Liver (tissue), 8 donors: ENCODE measurements at regions not wholly inside any gene's neighbourhood (a gene's known extent, or its start where the extent isn't known, plus 50 kb on each side); places are given as distances from the start of the nearest gene placed in this dataset.

Source experiments
- DNase-seq: peaks from one replicate; pipeline ENCODE4 v3.0.0-alpha.2; 2017; ENCODE audit warnings: low spot score
- H3K27ac ChIP-seq, 2 donors: one replicate each; pipeline ENCODE4 v1.7.0; 2013; ENCODE audit warnings: inconsistent platforms in 2 of 2, low read length in 2 of 2, control low read depth in 1 of 2, low read depth in 1 of 2, mild to moderate bottlenecking in 1 of 2
- H3K27me3 ChIP-seq, 4 donors: one replicate each; pipeline versions ENCODE4 v1.6.1 to v1.7.0; 2013; ENCODE audit warnings: low read length in 3 of 4, inconsistent platforms in 1 of 4, mild to moderate bottlenecking in 1 of 4, moderate library complexity in 1 of 4; ENCODE audit not compliant: control insufficient read depth in 4 of 4, insufficient read depth in 4 of 4
- H3K36me3 ChIP-seq, 4 donors: one replicate each; pipeline versions ENCODE4 v1.6.1 to v1.7.0; 2013; ENCODE audit warnings: low read length in 3 of 4, mild to moderate bottlenecking in 3 of 4, low read depth in 1 of 4, moderate library complexity in 1 of 4; ENCODE audit not compliant: control insufficient read depth in 4 of 4, insufficient read depth in 3 of 4
- H3K4me1 ChIP-seq, 4 donors: one replicate each; pipeline versions ENCODE4 v1.6.1 to v1.7.0; 2013; ENCODE audit warnings: low read length in 3 of 4, mild to moderate bottlenecking in 3 of 4, moderate library complexity in 1 of 4; ENCODE audit not compliant: control insufficient read depth in 4 of 4, insufficient read depth in 4 of 4
- H3K4me3 ChIP-seq, 3 donors: one replicate each; pipeline versions ENCODE4 v1.6.1 to v1.7.0; 2013; ENCODE audit warnings: low read length in 3 of 3, control low read depth in 1 of 3, low read depth in 1 of 3, mild to moderate bottlenecking in 1 of 3
- H3K9ac ChIP-seq, 2 donors: one replicate each; pipeline ENCODE4 v1.7.0; 2013; ENCODE audit warnings: low read length in 2 of 2, mild to moderate bottlenecking in 2 of 2, moderate library complexity in 2 of 2, control low read depth in 1 of 2, low read depth in 1 of 2
- H3K9me3 ChIP-seq, 4 donors: one replicate each; pipeline versions ENCODE4 v1.6.1 to v1.7.0; 2013; ENCODE audit warnings: low read length in 3 of 4; ENCODE audit not compliant: control insufficient read depth in 4 of 4
- CTCF ChIP-seq: fragments of 150-350 bp; IDR thresholded peaks from 2 replicates; pipeline ENCODE4 v1.5.1; 2017; ENCODE audit warnings: improper control_type of control experiment, low read depth, low read length; ENCODE audit not compliant: missing input control
- EGR1 ChIP-seq, 2 donors: IDR thresholded peaks; 2 replicates each; pipeline ENCODE4 v1.6.1; 2016 to 2018; ENCODE audit warnings: antibody characterized with exemption in 2 of 2, low read depth in 2 of 2
- FOXA1 ChIP-seq: IDR thresholded peaks from 2 replicates; pipeline ENCODE4 v1.6.1; 2016; ENCODE audit warnings: antibody characterized with exemption
- FOXA2 ChIP-seq: IDR thresholded peaks from 2 replicates; pipeline ENCODE4 v1.6.1; 2016; ENCODE audit warnings: antibody characterized with exemption
- GABPA ChIP-seq, 2 donors: IDR thresholded peaks in 1 of 2; conservative IDR thresholded peaks in 1 of 2; 2 replicates each; pipeline ENCODE4 v1.6.1; 2016; ENCODE audit warnings: antibody characterized with exemption in 2 of 2, mild to moderate bottlenecking in 1 of 2, moderate library complexity in 1 of 2
- HNF4A ChIP-seq, 2 donors: conservative IDR thresholded peaks; 2 replicates each; pipeline ENCODE4 v1.6.1; 2016; ENCODE audit warnings: antibody characterized with exemption in 2 of 2, mild to moderate bottlenecking in 2 of 2
- HNF4G ChIP-seq: IDR thresholded peaks from 2 replicates; pipeline ENCODE4 v1.6.1; 2016; ENCODE audit warnings: antibody characterized with exemption
- JUND ChIP-seq, 2 donors: IDR thresholded peaks; 2 replicates each; pipeline ENCODE4 v1.6.1; 2016; ENCODE audit warnings: antibody characterized with exemption in 2 of 2
- RAD21 ChIP-seq, 2 donors: IDR thresholded peaks; 2 replicates each; pipeline ENCODE4 v1.6.1; 2016; ENCODE audit warnings: antibody characterized with exemption in 2 of 2, mild to moderate bottlenecking in 2 of 2
- RXRA ChIP-seq, 2 donors: IDR thresholded peaks; 2 replicates each; pipeline ENCODE4 v1.6.1; 2017 to 2018; ENCODE audit warnings: antibody characterized with exemption in 2 of 2, mild to moderate bottlenecking in 1 of 2
- TAF1 ChIP-seq: conservative IDR thresholded peaks from 2 replicates; pipeline ENCODE4 v1.6.1; 2016; ENCODE audit warnings: antibody characterized with exemption, mild to moderate bottlenecking
- YY1 ChIP-seq: IDR thresholded peaks from 2 replicates; pipeline ENCODE4 v1.6.1; 2016; ENCODE audit warnings: antibody characterized with exemption, mild to moderate bottlenecking
- ZBTB33 ChIP-seq: IDR thresholded peaks from 2 replicates; pipeline ENCODE4 v1.6.1; 2016; ENCODE audit warnings: antibody characterized with exemption
- WGBS: extraction: QIAGEN DNeasy Blood & Tissue Kit; methylation state at CpG from one replicate; pipeline ENCODE4 v1.1.7; 2013; 5-methylcytosine and 5-hydroxymethylcytosine counted together
- TF ChIP-seq, protein P1 (sequence below): IDR thresholded peaks from 2 replicates; pipeline ENCODE4 v1.6.1; 2016; ENCODE audit warnings: antibody characterized with exemption
- TF ChIP-seq, protein P2 (sequence below): IDR thresholded peaks from 2 replicates; pipeline ENCODE4 v1.6.1; 2016; ENCODE audit warnings: antibody characterized with exemption
- TF ChIP-seq, protein P3 (sequence below): IDR thresholded peaks from 2 replicates; pipeline ENCODE4 v1.6.1; 2016; ENCODE audit warnings: antibody characterized with exemption, mild to moderate bottlenecking
- donor health status: healthy.
- donor health status: healthy.
- donor health status: healthy.
- donor health status: healthy.
- donor health status: healthy.

DNA sequence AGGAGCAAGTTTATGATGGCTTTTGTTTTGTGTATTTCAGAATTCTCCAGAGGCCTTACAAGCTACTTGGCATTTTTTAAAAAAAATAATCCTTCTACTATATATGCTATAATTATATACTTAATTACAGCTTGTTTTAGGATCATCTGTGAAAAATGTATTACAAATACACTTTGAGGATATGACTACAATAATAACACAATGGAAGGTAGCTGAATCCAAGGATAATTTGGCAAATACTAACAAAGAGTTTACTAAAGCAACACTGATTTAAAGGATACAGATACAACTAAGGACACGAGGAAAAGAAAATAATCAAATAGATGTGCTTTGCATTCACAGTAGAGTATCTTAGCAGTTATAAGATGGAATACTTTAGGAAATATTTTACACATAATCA is 381.9 kb upstream of the CITED2 start:
- no peaks in the 10 kb centered on the region for H3K36me3 ChIP-seq
- WGBS, result 95% methylated on average over 1 of the region's 1 CpG
- peaks cover 5 to 27% (median 22%) of the 10 kb centered on the region in 4 donors for H3K4me1 ChIP-seq
- no peaks in the 10 kb centered on the region for H3K27me3 ChIP-seq
- H3K4me3 ChIP-seq, result no peak overlapping the region
- DNase-seq, result no peak
- H3K27ac ChIP-seq, result no peak overlapping the region
- no peaks in the 10 kb centered on the region for H3K9me3 ChIP-seq
- H3K9ac ChIP-seq, result no peak overlapping the region
- TF ChIP-seq GABPA (IDR thresholded peaks at IDR 0.05 in 1 of 2, conservative IDR thresholded peaks at IDR 0.05 in 1 of 2) (no peak), FOXA2 (no peak), RXRA (IDR thresholded peaks at IDR 0.05) (no peak), ZBTB33 (no peak), HNF4G (no peak), JUND (IDR thresholded peaks at IDR 0.05) (no peak), HNF4A (conservative IDR thresholded peaks at IDR 0.05) (no peak), CTCF (no peak), RAD21 (IDR thresholded peaks at IDR 0.05) (no peak), EGR1 (IDR thresholded peaks at IDR 0.05; ENCODE audit: low read depth in 2 of 2) (no peak), TAF1 (no peak), YY1 (no peak), FOXA1 (no peak)
- TF ChIP-seq, protein P1, sequence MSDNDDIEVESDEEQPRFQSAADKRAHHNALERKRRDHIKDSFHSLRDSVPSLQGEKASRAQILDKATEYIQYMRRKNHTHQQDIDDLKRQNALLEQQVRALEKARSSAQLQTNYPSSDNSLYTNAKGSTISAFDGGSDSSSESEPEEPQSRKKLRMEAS, result no peak
- TF ChIP-seq, protein P2, sequence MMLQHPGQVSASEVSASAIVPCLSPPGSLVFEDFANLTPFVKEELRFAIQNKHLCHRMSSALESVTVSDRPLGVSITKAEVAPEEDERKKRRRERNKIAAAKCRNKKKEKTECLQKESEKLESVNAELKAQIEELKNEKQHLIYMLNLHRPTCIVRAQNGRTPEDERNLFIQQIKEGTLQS, result no peak
- TF ChIP-seq, protein P3, sequence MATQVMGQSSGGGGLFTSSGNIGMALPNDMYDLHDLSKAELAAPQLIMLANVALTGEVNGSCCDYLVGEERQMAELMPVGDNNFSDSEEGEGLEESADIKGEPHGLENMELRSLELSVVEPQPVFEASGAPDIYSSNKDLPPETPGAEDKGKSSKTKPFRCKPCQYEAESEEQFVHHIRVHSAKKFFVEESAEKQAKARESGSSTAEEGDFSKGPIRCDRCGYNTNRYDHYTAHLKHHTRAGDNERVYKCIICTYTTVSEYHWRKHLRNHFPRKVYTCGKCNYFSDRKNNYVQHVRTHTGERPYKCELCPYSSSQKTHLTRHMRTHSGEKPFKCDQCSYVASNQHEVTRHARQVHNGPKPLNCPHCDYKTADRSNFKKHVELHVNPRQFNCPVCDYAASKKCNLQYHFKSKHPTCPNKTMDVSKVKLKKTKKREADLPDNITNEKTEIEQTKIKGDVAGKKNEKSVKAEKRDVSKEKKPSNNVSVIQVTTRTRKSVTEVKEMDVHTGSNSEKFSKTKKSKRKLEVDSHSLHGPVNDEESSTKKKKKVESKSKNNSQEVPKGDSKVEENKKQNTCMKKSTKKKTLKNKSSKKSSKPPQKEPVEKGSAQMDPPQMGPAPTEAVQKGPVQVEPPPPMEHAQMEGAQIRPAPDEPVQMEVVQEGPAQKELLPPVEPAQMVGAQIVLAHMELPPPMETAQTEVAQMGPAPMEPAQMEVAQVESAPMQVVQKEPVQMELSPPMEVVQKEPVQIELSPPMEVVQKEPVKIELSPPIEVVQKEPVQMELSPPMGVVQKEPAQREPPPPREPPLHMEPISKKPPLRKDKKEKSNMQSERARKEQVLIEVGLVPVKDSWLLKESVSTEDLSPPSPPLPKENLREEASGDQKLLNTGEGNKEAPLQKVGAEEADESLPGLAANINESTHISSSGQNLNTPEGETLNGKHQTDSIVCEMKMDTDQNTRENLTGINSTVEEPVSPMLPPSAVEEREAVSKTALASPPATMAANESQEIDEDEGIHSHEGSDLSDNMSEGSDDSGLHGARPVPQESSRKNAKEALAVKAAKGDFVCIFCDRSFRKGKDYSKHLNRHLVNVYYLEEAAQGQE, result no peak
